CD14-positive monocyte (primary cell): ENCODE measurements at regions not wholly inside any gene's neighbourhood (a gene's known extent, or its start where the extent isn't known, plus 50 kb on each side); places are given as distances from the start of the nearest gene placed in this dataset.

Experiments
- DNase-seq, 3 donors: peaks; one replicate each; pipeline ENCODE4 v3.0.0-alpha.2; 2011 to 2022
- H2AFZ ChIP-seq: 2 replicates; pipeline ENCODE4 v1.6.0; 2012; ENCODE audit warnings: mild to moderate bottlenecking, low read depth, low read length, inconsistent platforms; ENCODE audit not compliant: insufficient read depth, poor library complexity, severe bottlenecking
- H3K27ac ChIP-seq, 2 donors: 1 replicate in 1 of 2; 2 replicates in 1 of 2; pipeline ENCODE4 v1.5.1; 2012 to 2013; ENCODE audit warnings: low read length in 2 of 2, control low read depth in 1 of 2, inconsistent platforms in 1 of 2, low read depth in 1 of 2, mild to moderate bottlenecking in 1 of 2
- H3K27me3 ChIP-seq, 2 donors: one replicate each; pipeline versions ENCODE4 v1.6.0 to v1.6.1; 2011 to 2013; ENCODE audit warnings: low read length in 2 of 2; ENCODE audit not compliant: control insufficient read depth in 2 of 2, insufficient read depth in 2 of 2
- H3K36me3 ChIP-seq, 2 donors: replicated peaks in 1 of 2; 1 replicate in 1 of 2; 2 replicates in 1 of 2; pipeline versions ENCODE4 v1.5.1 to v1.6.1; 2012 to 2013; ENCODE audit warnings: low read length in 2 of 2, control low read depth in 1 of 2, inconsistent platforms in 1 of 2, mild to moderate bottlenecking in 1 of 2; ENCODE audit not compliant: insufficient read depth in 2 of 2, control insufficient read depth in 1 of 2
- H3K4me1 ChIP-seq, 2 donors: 1 replicate in 1 of 2; 2 replicates in 1 of 2; pipeline versions ENCODE4 v1.5.1 to v1.6.1; 2012 to 2013; ENCODE audit warnings: low read length in 2 of 2, control low read depth in 1 of 2, inconsistent platforms in 1 of 2, mild to moderate bottlenecking in 1 of 2, moderate library complexity in 1 of 2; ENCODE audit not compliant: insufficient read depth in 2 of 2, control insufficient read depth in 1 of 2
- H3K4me2 ChIP-seq: replicated peaks from 2 replicates; pipeline ENCODE3; 2012; ENCODE audit warnings: low read length, moderate library complexity, mild to moderate bottlenecking; ENCODE audit not compliant: poor library complexity, severe bottlenecking; ENCODE audit errors: extremely low read depth
- H3K4me3 ChIP-seq, 3 experiments: fragments of 200-600 bp in 1 of 3; sonication (generic) in 1 of 3; replicated peaks in 1 of 3; 1 replicate in 2 of 3; 2 replicates in 1 of 3; pipeline ENCODE4 v1.5.1; 2011 to 2013; ENCODE audit warnings: low read length in 3 of 3, mild to moderate bottlenecking in 3 of 3, control low read depth in 2 of 3, low read depth in 2 of 3, inconsistent platforms in 1 of 3, moderate library complexity in 1 of 3
- H3K79me2 ChIP-seq: 2 replicates; pipeline ENCODE4 v1.6.0; 2012; ENCODE audit warnings: mild to moderate bottlenecking, control low read depth, inconsistent platforms, low read length, moderate library complexity; ENCODE audit not compliant: insufficient read depth
- H3K9ac ChIP-seq: 2 replicates; pipeline ENCODE4 v1.6.0; 2017; ENCODE audit warnings: low read length, mild to moderate bottlenecking; ENCODE audit not compliant: insufficient read depth, poor library complexity, severe bottlenecking
- H3K9me3 ChIP-seq, 2 donors: replicated peaks in 1 of 2; 1 replicate in 1 of 2; 2 replicates in 1 of 2; pipeline versions ENCODE4 v1.5.1 to v1.6.1; 2012 to 2013; ENCODE audit warnings: low read length in 2 of 2, control low read depth in 1 of 2; ENCODE audit not compliant: control insufficient read depth in 1 of 2, insufficient read depth in 1 of 2
- H4K20me1 ChIP-seq: 2 replicates; pipeline ENCODE4 v1.6.0; 2012; ENCODE audit warnings: mild to moderate bottlenecking, low read length, control low read depth, moderate library complexity; ENCODE audit not compliant: insufficient read depth
- H3K27ac Mint-ChIP-seq, 7 donors: one replicate each; pipeline ENCODE4 v1.8.0; 2020; ENCODE audit warnings: mild to moderate bottlenecking in 7 of 7, mixed read lengths in 7 of 7, moderate library complexity in 6 of 7, inconsistent platforms in 2 of 7
- H3K27me3 Mint-ChIP-seq, 3 donors: one replicate each; pipeline ENCODE4 v1.8.0; 2021 to 2022; ENCODE audit warnings: low read depth in 3 of 3, mild to moderate bottlenecking in 3 of 3, mixed read lengths in 3 of 3, moderate library complexity in 3 of 3, inconsistent platforms in 1 of 3
- H3K36me3 Mint-ChIP-seq, 2 donors: one replicate each; pipeline ENCODE4 v1.8.0; 2020; ENCODE audit warnings: mixed read lengths in 2 of 2, inconsistent platforms in 1 of 2, mild to moderate bottlenecking in 1 of 2
- H3K4me1 Mint-ChIP-seq: one replicate; pipeline ENCODE4 v1.8.0; 2020; ENCODE audit warnings: mild to moderate bottlenecking, mixed read lengths
- H3K4me3 Mint-ChIP-seq, 2 donors: one replicate each; pipeline ENCODE4 v1.8.0; 2020; ENCODE audit warnings: mild to moderate bottlenecking in 2 of 2, mixed read lengths in 2 of 2, moderate library complexity in 1 of 2
- H3K9me3 Mint-ChIP-seq, 7 donors: one replicate each; pipeline ENCODE4 v1.8.0; 2020 to 2022; ENCODE audit warnings: mixed read lengths in 7 of 7, mild to moderate bottlenecking in 6 of 7, moderate library complexity in 6 of 7, inconsistent platforms in 2 of 7
- CTCF ChIP-seq: fragments of 200-600 bp; IDR thresholded peaks from one replicate; pipeline ENCODE4 v1.8.0; 2022; ENCODE audit warnings: antibody characterized with exemption, mild to moderate bottlenecking
- WGBS: methylation state at CpG from one replicate; pipeline ENCODE4 v1.1.5; 2013; ENCODE audit warnings: missing lambda C conversion rate; ENCODE audit not compliant: insufficient coverage; 5-methylcytosine and 5-hydroxymethylcytosine counted together
- intact Hi-C, 2 donors: fragments of 100-400 bp; cut with micrococcal nuclease; formaldehyde crosslinking; loops; one replicate each; pipeline versions ENCODE4 v1.15.0 to v1.15.1; 2023

GRCh38 chr1:147451628-147452027, 89.7 kb upstream of the BCL9 start:
- Histone ChIP-seq H4K20me1 (no peaks in the 10 kb centered on the region), H2AFZ (no peak overlapping the region), H3K4me1 (no peaks in the 10 kb centered on the region), H3K27ac (no peak overlapping the region), H3K79me2 (no peaks in the 10 kb centered on the region), H3K36me3 (no peaks in the 10 kb centered on the region), H3K9ac (no peak overlapping the region), H3K27me3 (no peaks in the 10 kb centered on the region), H3K4me3 (no peak overlapping the region), H3K4me2 (no peak overlapping the region), H3K9me3 (peaks cover 0 to 4% of the 10 kb centered on the region in 2 donors)
- no peak overlapping the region for H3K4me3 Mint-ChIP-seq
- intact Hi-C loops = no loop called here
- H3K9me3 Mint-ChIP-seq = peaks cover 0 to 15% (median 6%) of the 10 kb centered on the region in 7 donors
- H3K27ac Mint-ChIP-seq = no peak overlapping the region
- no CpG with 5 or more reads among the region's 1 CpG for WGBS
- no peak for TF ChIP-seq CTCF
- H3K4me1 Mint-ChIP-seq = no peaks in the 10 kb centered on the region
- H3K27me3 Mint-ChIP-seq = peaks cover 3 to 6% (median 5%) of the 10 kb centered on the region in 3 donors
- DNase-seq = no peak
- no peaks in the 10 kb centered on the region for H3K36me3 Mint-ChIP-seq

GRCh38 chr1:147452809-147453208, 88.5 kb upstream of the BCL9 start:
- no peaks in the 10 kb centered on the region for H3K36me3 ChIP-seq
- no peak for DNase-seq
- H3K4me3 Mint-ChIP-seq = no peak overlapping the region
- H3K4me1 Mint-ChIP-seq = no peaks in the 10 kb centered on the region
- no peak for TF ChIP-seq CTCF
- intact Hi-C loops = no loop called here
- peaks cover 0 to 6% (median 5%) of the 10 kb centered on the region in 3 donors for H3K27me3 Mint-ChIP-seq
- no peak overlapping the region for H2AFZ ChIP-seq
- H3K4me2 ChIP-seq = no peak overlapping the region
- WGBS = 76% methylated on average over 3 of the region's 3 CpGs
- H3K9me3 Mint-ChIP-seq = peaks cover 0 to 10% (median 4%) of the 10 kb centered on the region in 7 donors
- no peak overlapping the region for H3K27ac ChIP-seq
- H3K9me3 ChIP-seq = peaks cover 0 to 4% of the 10 kb centered on the region in 2 donors
- H3K27me3 ChIP-seq = no peaks in the 10 kb centered on the region
- no peak overlapping the region for H3K4me3 ChIP-seq
- H3K27ac Mint-ChIP-seq = no peak overlapping the region
- H3K9ac ChIP-seq = no peak overlapping the region
- H3K4me1 ChIP-seq = no peaks in the 10 kb centered on the region
- no peaks in the 10 kb centered on the region for H3K79me2 ChIP-seq
- no peaks in the 10 kb centered on the region for H4K20me1 ChIP-seq
- H3K36me3 Mint-ChIP-seq = no peaks in the 10 kb centered on the region
